Heart right ventricle (tissue), 16 donors: ENCODE measurements at regions not wholly inside any gene's neighbourhood (a gene's known extent, or its start where the extent isn't known, plus 50 kb on each side); places are given as distances from the start of the nearest gene placed in this dataset.

Experiments
- ATAC-seq, 8 donors: fragments of 200-7000 bp; cut with Tn5 transposase; one replicate each; pipeline ENCODE4 v1.9.1; 2020; ENCODE audit warnings: mild to moderate bottlenecking in 8 of 8, moderate library complexity in 8 of 8, moderate number of reproducible peaks in 1 of 8
- DNase-seq, 2 donors: peaks; one replicate each; pipeline ENCODE4 v3.0.0-alpha.2; 2020
- H3K27ac ChIP-seq, 10 donors: fragments of 200-600 bp; sonication (generic) in 2 of 10; one replicate each; pipeline versions ENCODE4 v1.5.0 to v1.8.0; 2020 to 2022; ENCODE audit warnings: mild to moderate bottlenecking in 3 of 10
- H3K27me3 ChIP-seq, 7 donors: fragments of 200-600 bp; one replicate each; pipeline ENCODE4 v1.8.0; 2021 to 2022; ENCODE audit warnings: mild to moderate bottlenecking in 2 of 7
- H3K36me3 ChIP-seq, 9 donors: fragments of 200-600 bp; sonication (generic) in 1 of 9; one replicate each; pipeline versions ENCODE4 v1.5.0 to v1.8.0; 2020 to 2022; ENCODE audit warnings: mild to moderate bottlenecking in 2 of 9
- H3K4me1 ChIP-seq, 9 donors: fragments of 200-600 bp; sonication (generic) in 1 of 9; one replicate each; pipeline versions ENCODE4 v1.5.0 to v1.8.0; 2020 to 2022; ENCODE audit warnings: mild to moderate bottlenecking in 4 of 9
- H3K4me3 ChIP-seq, 10 donors: fragments of 200-600 bp; sonication (generic) in 2 of 10; one replicate each; pipeline versions ENCODE4 v1.5.0 to v1.8.0; 2020 to 2022; ENCODE audit warnings: mild to moderate bottlenecking in 7 of 10, moderate library complexity in 2 of 10
- H3K9me3 ChIP-seq, 11 donors: fragments of 200-600 bp in 10 of 11; sonication (generic) in 2 of 11; one replicate each; pipeline versions ENCODE4 v1.5.0 to v1.8.0; 2013 to 2022; ENCODE audit warnings: mild to moderate bottlenecking in 2 of 11, control low read depth in 1 of 11, moderate library complexity in 1 of 11
- WGBS, 2 donors: extraction: QIAGEN DNeasy Blood & Tissue Kit; methylation state at CpG; one replicate each; pipeline ENCODE4 v1.1.7; 2013; ENCODE audit warnings: inconsistent platforms in 1 of 2; 5-methylcytosine and 5-hydroxymethylcytosine counted together
- intact Hi-C, 10 donors: fragments of 100-400 bp; cut with DNase I; formaldehyde crosslinking; loops; one replicate each; pipeline versions ENCODE4 v1.11.1 to v1.14.2; 2022
- TF ChIP-seq, protein P1 (sequence below), 9 donors: fragments of 200-600 bp; sonication (generic) in 2 of 9; IDR thresholded peaks; one replicate each; pipeline versions ENCODE4 v1.5.0 to v1.8.0; 2021 to 2022; ENCODE audit warnings: antibody characterized with exemption in 9 of 9, mild to moderate bottlenecking in 5 of 9, moderate library complexity in 1 of 9
- donor health status: Arrhythmogenic right ventricular cardiomyopathy.
- donor health status: ischemic (EF 13 %, LVEDD 7.1; RV severe dilation, severe dysfunction).
- donor health status: healthy with polysubstance abuse.
- donor health status: DM: no; HTN: yes; CAD: no.
- donor health status: DM: no; HTN: no; CAD: no.
- donor health status: ischemic (EF 25% LVEDD 6.9; RV normal size, moderate dysfunction).
- donor health status: ischemic (EF 25% LVEDD 5.7; RV mildly dilated, moderate dysfunction).
- donor health status: healthy.
- donor health status: DM: yes; HTN: yes; CAD: no.
- donor health status: Ischemic cardiomyopathy.
- donor health status: ischemic (EF 35%, LVEDD 5.7; RV mildly dilated, moderate dysfunction).
- donor health status: nonischemic (EF 11% LVEDD 7.7; RV severe dilation, severe dysfunction).
- donor health status: DM: yes; HTN: yes; CAD: no.
- donor health status: PGD.
- donor health status: ischemic (EF 29% LVEDD 5.4; RV normal size, mild dysfunction).
- donor health status: nonischemic (EF 23%, LVEDD 6.1; RV moderate dilation, normal function).

DNA sequence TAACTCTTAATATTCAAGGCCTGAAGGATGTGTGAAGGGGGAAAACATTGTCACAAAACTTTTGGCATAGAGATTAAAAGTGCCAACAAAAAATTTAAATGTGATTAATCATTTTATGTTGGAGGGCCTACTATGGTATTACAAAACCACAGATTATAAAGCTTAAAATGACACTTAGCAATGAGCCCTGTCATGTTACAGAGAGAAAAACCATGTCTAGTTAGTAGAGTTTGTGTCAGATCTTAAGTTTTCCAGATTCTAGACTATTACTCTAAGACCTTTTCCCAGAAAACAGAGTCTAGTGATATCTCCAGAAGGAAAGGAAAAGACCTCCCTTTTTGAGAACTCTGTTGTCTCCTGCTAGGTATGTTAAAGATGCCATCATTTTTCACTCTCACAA lies 239.1 kb upstream of the DKK2 start:
- no peak overlapping the region for H3K4me3 ChIP-seq
- ATAC-seq, result no peak
- H3K9me3 ChIP-seq, result no peaks in the 10 kb centered on the region
- no peaks in the 10 kb centered on the region for H3K4me1 ChIP-seq
- TF ChIP-seq, protein P1, sequence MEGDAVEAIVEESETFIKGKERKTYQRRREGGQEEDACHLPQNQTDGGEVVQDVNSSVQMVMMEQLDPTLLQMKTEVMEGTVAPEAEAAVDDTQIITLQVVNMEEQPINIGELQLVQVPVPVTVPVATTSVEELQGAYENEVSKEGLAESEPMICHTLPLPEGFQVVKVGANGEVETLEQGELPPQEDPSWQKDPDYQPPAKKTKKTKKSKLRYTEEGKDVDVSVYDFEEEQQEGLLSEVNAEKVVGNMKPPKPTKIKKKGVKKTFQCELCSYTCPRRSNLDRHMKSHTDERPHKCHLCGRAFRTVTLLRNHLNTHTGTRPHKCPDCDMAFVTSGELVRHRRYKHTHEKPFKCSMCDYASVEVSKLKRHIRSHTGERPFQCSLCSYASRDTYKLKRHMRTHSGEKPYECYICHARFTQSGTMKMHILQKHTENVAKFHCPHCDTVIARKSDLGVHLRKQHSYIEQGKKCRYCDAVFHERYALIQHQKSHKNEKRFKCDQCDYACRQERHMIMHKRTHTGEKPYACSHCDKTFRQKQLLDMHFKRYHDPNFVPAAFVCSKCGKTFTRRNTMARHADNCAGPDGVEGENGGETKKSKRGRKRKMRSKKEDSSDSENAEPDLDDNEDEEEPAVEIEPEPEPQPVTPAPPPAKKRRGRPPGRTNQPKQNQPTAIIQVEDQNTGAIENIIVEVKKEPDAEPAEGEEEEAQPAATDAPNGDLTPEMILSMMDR (IDR thresholded peaks at IDR 0.05), result no peak
- intact Hi-C loops, result no loop called here
- H3K27ac ChIP-seq, result no peak overlapping the region
- H3K27me3 ChIP-seq, result peaks cover 0 to 4% (median 0%) of the 10 kb centered on the region in 7 donors
- H3K36me3 ChIP-seq, result no peaks in the 10 kb centered on the region
- DNase-seq, result no peak

DNA sequence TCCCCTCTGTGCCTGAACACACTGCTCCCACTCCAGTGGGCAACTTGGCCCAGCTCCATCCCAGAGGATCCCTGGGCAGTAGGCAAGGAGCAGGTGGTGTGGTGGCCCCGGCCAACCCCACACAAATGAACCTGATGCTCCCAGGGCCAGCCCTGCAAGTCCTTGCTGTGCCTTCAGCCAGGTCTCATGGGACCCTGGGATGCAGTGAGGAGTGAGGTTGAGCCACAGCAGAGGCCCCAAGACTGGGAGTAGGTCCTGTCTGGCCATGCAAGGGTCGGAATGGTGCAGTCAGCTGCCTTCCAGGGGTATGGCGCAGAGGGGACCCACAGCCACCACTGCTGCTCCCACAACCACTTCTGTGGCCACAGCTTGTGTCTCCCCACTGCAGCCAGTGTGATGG lies 234.5 kb upstream of the DKK2 start:
- H3K4me1 ChIP-seq, result no peaks in the 10 kb centered on the region
- DNase-seq (no peak), ATAC-seq (no peak)
- no peaks in the 10 kb centered on the region for H3K27me3 ChIP-seq
- no peak overlapping the region for H3K27ac ChIP-seq
- H3K9me3 ChIP-seq, result peaks cover 0 to 4% (median 0%) of the 10 kb centered on the region in 11 donors
- intact Hi-C loops, result no loop called here
- H3K4me3 ChIP-seq, result no peak overlapping the region
- no peaks in the 10 kb centered on the region for H3K36me3 ChIP-seq
- 82 to 91% methylated on average over 3 of the region's 3 CpGs for WGBS, 2 donors
- TF ChIP-seq, protein P1 (IDR thresholded peaks at IDR 0.05), result no peak

DNA sequence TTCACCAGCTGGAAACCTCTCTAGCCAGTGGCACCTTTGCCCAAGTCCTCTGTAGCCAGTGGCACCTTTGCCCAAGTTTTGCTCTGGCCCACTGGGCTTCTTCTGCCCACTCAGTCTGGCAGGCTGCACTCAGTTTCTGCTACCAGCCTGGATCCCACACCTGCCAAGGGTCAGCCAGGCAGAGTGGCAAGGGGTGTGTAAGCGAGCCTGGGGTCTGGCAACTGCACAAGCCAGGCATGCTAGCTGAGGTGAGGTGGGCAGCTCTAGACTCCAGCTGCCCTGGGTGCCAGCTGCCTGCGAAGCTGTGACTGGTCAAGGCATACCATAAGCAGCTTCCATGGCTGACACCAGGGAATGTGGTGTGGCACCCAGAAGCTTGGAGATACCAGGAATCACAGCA lies 233.1 kb upstream of the DKK2 start:
- no peak for ATAC-seq

DNA sequence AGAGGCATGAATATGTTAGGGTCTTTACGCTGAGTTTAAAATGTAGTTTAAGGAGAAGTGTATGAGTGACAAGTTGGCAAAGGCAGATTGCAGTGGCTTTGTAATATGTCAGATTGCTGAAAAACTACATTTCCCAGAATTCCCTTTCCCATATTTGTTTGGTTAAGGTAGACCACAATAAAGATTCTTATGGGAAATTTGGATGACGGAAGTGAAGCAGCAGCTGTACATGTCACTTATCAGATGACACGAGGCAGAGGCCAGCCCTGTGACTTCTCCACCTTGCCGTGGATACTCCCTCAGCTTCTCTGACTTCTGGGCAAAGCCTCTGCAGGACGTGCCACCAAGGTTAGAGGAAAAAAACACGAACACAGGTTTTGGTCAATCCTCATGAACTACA lies 229.7 kb upstream of the DKK2 start:
- WGBS, 2 donors, result 76 to 81% methylated on average over 6 of the region's 6 CpGs
- Histone ChIP-seq H3K36me3 (no peaks in the 10 kb centered on the region), H3K27me3 (no peaks in the 10 kb centered on the region), H3K4me1 (no peaks in the 10 kb centered on the region), H3K27ac (no peak overlapping the region), H3K9me3 (peaks cover 0 to 4% (median 0%) of the 10 kb centered on the region in 11 donors), H3K4me3 (no peak overlapping the region)
- TF ChIP-seq, protein P1 (IDR thresholded peaks at IDR 0.05), result no peak
- DNase-seq, result no peak
- intact Hi-C loops, result no loop called here
- ATAC-seq, result no peak

More for the DNA sequence above, 233.1 kb upstream of the DKK2 start:
- H3K36me3 ChIP-seq, result no peaks in the 10 kb centered on the region
- 78 to 83% methylated on average over 2 of the region's 2 CpGs for WGBS, 2 donors
- no peaks in the 10 kb centered on the region for H3K27me3 ChIP-seq
- TF ChIP-seq, protein P1 (IDR thresholded peaks at IDR 0.05), result no peak
- no peak for DNase-seq
- no peak overlapping the region for H3K4me3 ChIP-seq
- intact Hi-C loops, result no loop called here
- H3K9me3 ChIP-seq, result peaks cover 0 to 4% (median 0%) of the 10 kb centered on the region in 11 donors
- H3K4me1 ChIP-seq, result no peaks in the 10 kb centered on the region
- no peak overlapping the region for H3K27ac ChIP-seq
